ENCODE measurements at regions not wholly inside any gene's neighbourhood (a gene's known extent, or its start where the extent isn't known, plus 50 kb on each side); places are given as distances from the start of the nearest gene placed in this dataset.

- no peak for TF ChIP-seq POLR2A (IDR thresholded peaks at IDR 0.05)
- TF ChIP-seq CTCF (IDR thresholded peaks at IDR 0.05), result no peak
Measured at GRCh38 chr21:17032141-17032655, 480.6 kb upstream of the CXADR start.
